GM23338 (cell line): ENCODE measurements at regions not wholly inside any gene's neighbourhood (a gene's known extent, or its start where the extent isn't known, plus 50 kb on each side); places are given as distances from the start of the nearest gene placed in this dataset.

Experiments used
- ATAC-seq: fragments of 200-7000 bp; cut with Tn5 transposase; 3 replicates; pipeline ENCODE4 v1.9.1; 2020
- DNase-seq: peaks from one replicate; pipeline ENCODE4 v3.0.0-alpha.2; 2015; ENCODE audit warnings: low spot score
- H2AFZ ChIP-seq: fragments of 200-600 bp; sonication (generic); 2 replicates; pipeline ENCODE4 v1.8.0; 2016; ENCODE audit warnings: antibody characterized with exemption, mild to moderate bottlenecking, moderate library complexity
- H3F3A ChIP-seq: fragments of 200-600 bp; sonication (generic); replicated peaks from 2 replicates; pipeline ENCODE4 v1.8.0; 2017; ENCODE audit warnings: antibody characterized with exemption, mixed run types, low read depth
- H3K27ac ChIP-seq: fragments of 200-600 bp; sonication (generic); 2 replicates; pipeline ENCODE4 v1.6.1; 2016; ENCODE audit warnings: low read depth
- H3K27me3 ChIP-seq: fragments of 200-600 bp; sonication (generic); 2 replicates; pipeline ENCODE4 v1.8.0; 2016; ENCODE audit warnings: mild to moderate bottlenecking, mixed run types, moderate library complexity; ENCODE audit not compliant: insufficient read depth
- H3K36me3 ChIP-seq: fragments of 200-600 bp; sonication (generic); 2 replicates; pipeline ENCODE4 v1.8.0; 2016; ENCODE audit warnings: mild to moderate bottlenecking; ENCODE audit not compliant: insufficient read depth
- H3K4me1 ChIP-seq: fragments of 200-600 bp; sonication (generic); 2 replicates; pipeline ENCODE4 v1.8.0; 2016; ENCODE audit warnings: mild to moderate bottlenecking, moderate library complexity; ENCODE audit not compliant: insufficient read depth
- H3K4me2 ChIP-seq: fragments of 200-600 bp; sonication (generic); 2 replicates; pipeline ENCODE4 v1.7.1; 2017; ENCODE audit warnings: mixed run types
- H3K4me3 ChIP-seq: fragments of 200-600 bp; sonication (generic); 2 replicates; pipeline ENCODE4 v1.6.1; 2016; ENCODE audit warnings: mixed run types
- H3K79me2 ChIP-seq: fragments of 200-600 bp; sonication (generic); replicated peaks from 2 replicates; pipeline ENCODE4 v1.8.0; 2017; ENCODE audit warnings: mild to moderate bottlenecking; ENCODE audit not compliant: insufficient read depth
- H3K9me2 ChIP-seq: fragments of 200-600 bp; sonication (generic); 2 replicates; pipeline ENCODE4 v1.8.0; 2017; ENCODE audit not compliant: insufficient read depth
- H4K20me1 ChIP-seq: fragments of 200-600 bp; sonication (generic); replicated peaks from 2 replicates; pipeline ENCODE4 v1.8.0; 2017; ENCODE audit warnings: mild to moderate bottlenecking; ENCODE audit not compliant: insufficient read depth
- H3K27ac Mint-ChIP-seq: 2 replicates; pipeline ENCODE4 v1.8.0; 2020; ENCODE audit warnings: inconsistent platforms, mild to moderate bottlenecking, moderate library complexity, mixed read lengths
- H3K27me3 Mint-ChIP-seq: 3 replicates; pipeline ENCODE4 v1.8.0; 2022; ENCODE audit warnings: low read depth, mild to moderate bottlenecking, moderate library complexity, mixed read lengths, inconsistent platforms; ENCODE audit not compliant: insufficient read depth, poor library complexity
- H3K36me3 Mint-ChIP-seq: 3 replicates; pipeline ENCODE4 v1.8.0; 2021; ENCODE audit warnings: low read depth, mild to moderate bottlenecking, inconsistent platforms, moderate library complexity, mixed read lengths
- H3K4me1 Mint-ChIP-seq: 3 replicates; pipeline ENCODE4 v1.8.0; 2020; ENCODE audit warnings: mild to moderate bottlenecking, inconsistent platforms, mixed read lengths
- H3K4me3 Mint-ChIP-seq: 3 replicates; pipeline ENCODE4 v1.8.0; 2021; ENCODE audit warnings: moderate library complexity, mild to moderate bottlenecking, inconsistent platforms, mixed read lengths
- H3K9me3 Mint-ChIP-seq: 3 replicates; pipeline ENCODE4 v1.8.0; 2020; ENCODE audit warnings: moderate library complexity, mild to moderate bottlenecking, inconsistent platforms, mixed read lengths
- CREB1 ChIP-seq: fragments of 250-450 bp; sonication (Bioruptor Pico); IDR thresholded peaks from 2 replicates; pipeline ENCODE4 v1.5.0; 2020; ENCODE audit warnings: low read depth, mild to moderate bottlenecking, moderate library complexity
- CTCF ChIP-seq, 2 experiments: fragments of 200-600 bp in 1 of 2; sonication (generic) in 1 of 2; conservative IDR thresholded peaks; 2 replicates each; pipeline versions ENCODE4 v1.5.1 to v1.6.1; 2016 to 2017; ENCODE audit warnings: antibody characterized with exemption in 2 of 2, low read depth in 2 of 2, mild to moderate bottlenecking in 2 of 2, moderate library complexity in 1 of 2
- EZH2 ChIP-seq: fragments of 200-600 bp; sonication (generic); IDR thresholded peaks from one replicate; pipeline ENCODE4 v1.8.0; 2017; ENCODE audit warnings: antibody characterized with exemption, mild to moderate bottlenecking, low read depth; ENCODE audit not compliant: unreplicated experiment
- JUNB ChIP-seq: IDR thresholded peaks from one replicate; pipeline ENCODE4 v1.6.1; 2016; ENCODE audit warnings: antibody characterized with exemption; ENCODE audit not compliant: unreplicated experiment
- NANOG ChIP-seq: IDR thresholded peaks from 2 replicates; pipeline ENCODE4 v1.6.1; 2016; ENCODE audit warnings: antibody characterized with exemption, borderline replicate concordance
- POLR2AphosphoS5 ChIP-seq: IDR thresholded peaks from 2 replicates; pipeline ENCODE4 v1.6.1; 2016; ENCODE audit warnings: antibody characterized with exemption, low read depth
- ZNF114 ChIP-seq: fragments of 250-450 bp; sonication (Bioruptor Pico); IDR thresholded peaks from 2 replicates; pipeline ENCODE4 v1.5.0; 2020; ENCODE audit warnings: mild to moderate bottlenecking, moderate library complexity
- ZNF331 ChIP-seq: fragments of 250-450 bp; sonication (Bioruptor Pico); IDR thresholded peaks from 2 replicates; pipeline ENCODE4 v1.5.0; 2020; ENCODE audit warnings: low read depth, mild to moderate bottlenecking, moderate library complexity
- ZNF462 ChIP-seq: fragments of 250-450 bp; sonication (Bioruptor Pico); IDR thresholded peaks from 2 replicates; pipeline ENCODE4 v1.5.0; 2020; ENCODE audit warnings: mild to moderate bottlenecking, moderate library complexity
- TF ChIP-seq, protein P1 (sequence below): IDR thresholded peaks from one replicate; pipeline ENCODE4 v1.6.1; 2018; ENCODE audit warnings: antibody characterized with exemption; ENCODE audit not compliant: unreplicated experiment

DNA sequence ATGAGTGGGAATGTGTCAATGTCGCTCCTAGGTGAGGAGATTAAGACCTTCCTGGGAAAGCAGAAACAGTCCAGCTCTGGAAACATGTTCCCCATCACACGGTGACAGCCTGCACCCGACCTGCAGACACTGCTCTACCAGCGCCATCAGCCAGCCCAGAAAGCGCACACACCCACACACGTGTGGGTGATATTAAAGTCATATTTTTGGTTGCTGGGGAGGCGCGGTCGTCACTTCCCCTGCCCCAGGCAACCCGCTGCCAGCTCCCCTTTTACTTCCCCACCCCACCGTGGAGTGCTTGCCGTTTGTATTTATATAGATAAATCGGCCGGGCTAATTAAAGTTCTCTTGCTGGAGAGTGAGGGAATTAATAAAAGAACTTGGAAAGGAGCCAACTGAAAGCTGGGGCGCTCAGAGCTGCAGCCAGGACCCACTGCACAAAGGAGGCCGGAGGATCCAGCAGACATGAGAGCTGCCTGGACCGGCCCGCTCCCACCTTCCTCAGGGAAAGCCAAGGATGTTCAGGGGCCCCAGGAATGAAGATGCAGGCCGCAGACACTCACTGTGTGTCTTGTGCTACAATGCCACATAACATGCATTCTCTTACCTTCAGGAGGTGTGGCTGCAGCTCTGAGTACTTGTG is 145.2 kb upstream of the UNC5B start:
- no peak overlapping the region for H2AFZ ChIP-seq
- no peak overlapping the region for H3K4me3 Mint-ChIP-seq
- no peak for ATAC-seq

GRCh38 chr10:71068861-71069271 is 143.5 kb upstream of the UNC5B start:
- no peak overlapping the region for H3K4me3 Mint-ChIP-seq
- no peaks in the 10 kb centered on the region for H3K79me2 ChIP-seq
- ATAC-seq (peak; percentile 18; the same call in 1 of the 3 replicates), DNase-seq (no peak)
- H3K4me1 Mint-ChIP-seq: peaks cover 6% of the 10 kb centered on the region
- no peak overlapping the region for H2AFZ ChIP-seq
- no peak overlapping the region for H3K27ac Mint-ChIP-seq
- H3K4me1 ChIP-seq: no peaks in the 10 kb centered on the region
- H3K36me3 ChIP-seq: no peaks in the 10 kb centered on the region
- no peak overlapping the region for H3K4me3 ChIP-seq
- H4K20me1 ChIP-seq: no peaks in the 10 kb centered on the region
- TF ChIP-seq ZNF114 (CRISPR knock-in tag) (no peak), CREB1 (no peak), JUNB (no peak), ZNF462 (CRISPR knock-in tag) (no peak), CTCF (conservative IDR thresholded peaks at IDR 0.05; ENCODE audit: low read depth in 2 of 2) (no peak), POLR2AphosphoS5 (no peak), EZH2 (no peak), ZNF331 (CRISPR knock-in tag) (no peak), NANOG (no peak)
- TF ChIP-seq, protein P1, sequence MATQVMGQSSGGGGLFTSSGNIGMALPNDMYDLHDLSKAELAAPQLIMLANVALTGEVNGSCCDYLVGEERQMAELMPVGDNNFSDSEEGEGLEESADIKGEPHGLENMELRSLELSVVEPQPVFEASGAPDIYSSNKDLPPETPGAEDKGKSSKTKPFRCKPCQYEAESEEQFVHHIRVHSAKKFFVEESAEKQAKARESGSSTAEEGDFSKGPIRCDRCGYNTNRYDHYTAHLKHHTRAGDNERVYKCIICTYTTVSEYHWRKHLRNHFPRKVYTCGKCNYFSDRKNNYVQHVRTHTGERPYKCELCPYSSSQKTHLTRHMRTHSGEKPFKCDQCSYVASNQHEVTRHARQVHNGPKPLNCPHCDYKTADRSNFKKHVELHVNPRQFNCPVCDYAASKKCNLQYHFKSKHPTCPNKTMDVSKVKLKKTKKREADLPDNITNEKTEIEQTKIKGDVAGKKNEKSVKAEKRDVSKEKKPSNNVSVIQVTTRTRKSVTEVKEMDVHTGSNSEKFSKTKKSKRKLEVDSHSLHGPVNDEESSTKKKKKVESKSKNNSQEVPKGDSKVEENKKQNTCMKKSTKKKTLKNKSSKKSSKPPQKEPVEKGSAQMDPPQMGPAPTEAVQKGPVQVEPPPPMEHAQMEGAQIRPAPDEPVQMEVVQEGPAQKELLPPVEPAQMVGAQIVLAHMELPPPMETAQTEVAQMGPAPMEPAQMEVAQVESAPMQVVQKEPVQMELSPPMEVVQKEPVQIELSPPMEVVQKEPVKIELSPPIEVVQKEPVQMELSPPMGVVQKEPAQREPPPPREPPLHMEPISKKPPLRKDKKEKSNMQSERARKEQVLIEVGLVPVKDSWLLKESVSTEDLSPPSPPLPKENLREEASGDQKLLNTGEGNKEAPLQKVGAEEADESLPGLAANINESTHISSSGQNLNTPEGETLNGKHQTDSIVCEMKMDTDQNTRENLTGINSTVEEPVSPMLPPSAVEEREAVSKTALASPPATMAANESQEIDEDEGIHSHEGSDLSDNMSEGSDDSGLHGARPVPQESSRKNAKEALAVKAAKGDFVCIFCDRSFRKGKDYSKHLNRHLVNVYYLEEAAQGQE: no peak
- H3K27ac ChIP-seq: no peak overlapping the region
- no peak overlapping the region for H3K4me2 ChIP-seq
- H3K9me2 ChIP-seq: no peaks in the 10 kb centered on the region
- no peaks in the 10 kb centered on the region for H3F3A ChIP-seq
- no peaks in the 10 kb centered on the region for H3K36me3 Mint-ChIP-seq
- peaks cover 15% of the 10 kb centered on the region for H3K27me3 Mint-ChIP-seq
- no peaks in the 10 kb centered on the region for H3K27me3 ChIP-seq
- no peaks in the 10 kb centered on the region; the same call in 2 of the 3 replicates for H3K9me3 Mint-ChIP-seq

More for the DNA sequence above, 145.2 kb upstream of the UNC5B start:
- Histone ChIP-seq H3F3A (no peaks in the 10 kb centered on the region), H4K20me1 (no peaks in the 10 kb centered on the region), H3K9me2 (no peaks in the 10 kb centered on the region), H3K36me3 (no peaks in the 10 kb centered on the region), H3K4me2 (no peak overlapping the region), H3K4me3 (no peak overlapping the region), H3K4me1 (no peaks in the 10 kb centered on the region), H3K27ac (no peak overlapping the region), H3K27me3 (no peaks in the 10 kb centered on the region), H3K79me2 (no peaks in the 10 kb centered on the region)
- Mint-ChIP-seq H3K27ac (no peak overlapping the region), H3K4me1 (peaks cover 15% of the 10 kb centered on the region), H3K27me3 (peaks cover 16% of the 10 kb centered on the region), H3K36me3 (no peaks in the 10 kb centered on the region), H3K9me3 (no peaks in the 10 kb centered on the region; the same call in 2 of the 3 replicates)
- no peak for TF ChIP-seq POLR2AphosphoS5
- no peak for DNase-seq
